ENCODE measurements at regions not wholly inside any gene's neighbourhood (a gene's known extent, or its start where the extent isn't known, plus 50 kb on each side); places are given as distances from the start of the nearest gene placed in this dataset.

- TF ChIP-seq JUNB (IDR thresholded peaks at IDR 0.05; ENCODE audit: unreplicated experiment) (no peak), CREB1 (CRISPR knock-in tag; IDR thresholded peaks at IDR 0.05; ENCODE audit: low read depth) (no peak)
- TF ChIP-seq, protein P1, sequence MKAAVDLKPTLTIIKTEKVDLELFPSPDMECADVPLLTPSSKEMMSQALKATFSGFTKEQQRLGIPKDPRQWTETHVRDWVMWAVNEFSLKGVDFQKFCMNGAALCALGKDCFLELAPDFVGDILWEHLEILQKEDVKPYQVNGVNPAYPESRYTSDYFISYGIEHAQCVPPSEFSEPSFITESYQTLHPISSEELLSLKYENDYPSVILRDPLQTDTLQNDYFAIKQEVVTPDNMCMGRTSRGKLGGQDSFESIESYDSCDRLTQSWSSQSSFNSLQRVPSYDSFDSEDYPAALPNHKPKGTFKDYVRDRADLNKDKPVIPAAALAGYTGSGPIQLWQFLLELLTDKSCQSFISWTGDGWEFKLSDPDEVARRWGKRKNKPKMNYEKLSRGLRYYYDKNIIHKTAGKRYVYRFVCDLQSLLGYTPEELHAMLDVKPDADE (IDR thresholded peaks at IDR 0.05) = no peak
Measured at GRCh38 chr20:57912227-57912582, 202.4 kb upstream of the PMEPA1 start (continued).

- Histone ChIP-seq H2AFZ (no peak overlapping the region), H4K20me1 (replicated peaks; ENCODE audit: insufficient read depth) (no peaks in the 10 kb centered on the region), H3K4me2 (no peak overlapping the region), H3K36me3 (ENCODE audit: insufficient read depth) (no peaks in the 10 kb centered on the region), H3K4me1 (ENCODE audit: insufficient read depth) (no peaks in the 10 kb centered on the region), H3K27me3 (ENCODE audit: insufficient read depth) (no peaks in the 10 kb centered on the region), H3F3A (replicated peaks; ENCODE audit: low read depth) (no peaks in the 10 kb centered on the region), H3K4me3 (no peak overlapping the region), H3K9me2 (ENCODE audit: insufficient read depth) (peaks cover 8% of the 10 kb centered on the region), H3K27ac (ENCODE audit: low read depth) (no peak overlapping the region), H3K79me2 (replicated peaks; ENCODE audit: insufficient read depth) (no peaks in the 10 kb centered on the region)
- ATAC-seq = no peak
- H3K4me1 Mint-ChIP-seq = no peaks in the 10 kb centered on the region
- H3K36me3 Mint-ChIP-seq (ENCODE audit: low read depth) = no peaks in the 10 kb centered on the region
- H3K4me3 Mint-ChIP-seq = no peak overlapping the region
- no peak overlapping the region for H3K27ac Mint-ChIP-seq
- H3K9me3 Mint-ChIP-seq = no peaks in the 10 kb centered on the region; the same call in 2 of the 3 replicates
- peaks cover 8% of the 10 kb centered on the region for H3K27me3 Mint-ChIP-seq (ENCODE audit: insufficient read depth, low read depth, poor library complexity)
- DNase-seq (ENCODE audit: low spot score) = no peak
- TF ChIP-seq, protein P2, sequence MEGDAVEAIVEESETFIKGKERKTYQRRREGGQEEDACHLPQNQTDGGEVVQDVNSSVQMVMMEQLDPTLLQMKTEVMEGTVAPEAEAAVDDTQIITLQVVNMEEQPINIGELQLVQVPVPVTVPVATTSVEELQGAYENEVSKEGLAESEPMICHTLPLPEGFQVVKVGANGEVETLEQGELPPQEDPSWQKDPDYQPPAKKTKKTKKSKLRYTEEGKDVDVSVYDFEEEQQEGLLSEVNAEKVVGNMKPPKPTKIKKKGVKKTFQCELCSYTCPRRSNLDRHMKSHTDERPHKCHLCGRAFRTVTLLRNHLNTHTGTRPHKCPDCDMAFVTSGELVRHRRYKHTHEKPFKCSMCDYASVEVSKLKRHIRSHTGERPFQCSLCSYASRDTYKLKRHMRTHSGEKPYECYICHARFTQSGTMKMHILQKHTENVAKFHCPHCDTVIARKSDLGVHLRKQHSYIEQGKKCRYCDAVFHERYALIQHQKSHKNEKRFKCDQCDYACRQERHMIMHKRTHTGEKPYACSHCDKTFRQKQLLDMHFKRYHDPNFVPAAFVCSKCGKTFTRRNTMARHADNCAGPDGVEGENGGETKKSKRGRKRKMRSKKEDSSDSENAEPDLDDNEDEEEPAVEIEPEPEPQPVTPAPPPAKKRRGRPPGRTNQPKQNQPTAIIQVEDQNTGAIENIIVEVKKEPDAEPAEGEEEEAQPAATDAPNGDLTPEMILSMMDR (conservative IDR thresholded peaks at IDR 0.05; ENCODE audit: low read depth in 2 of 2) = no peak
- TF ChIP-seq EZH2 (IDR thresholded peaks at IDR 0.05; ENCODE audit: low read depth, unreplicated experiment) (no peak), POLR2AphosphoS5 (IDR thresholded peaks at IDR 0.05; ENCODE audit: low read depth) (no peak), STAT1 (IDR thresholded peaks at IDR 0.05; ENCODE audit: unreplicated experiment) (no peak), EZH2phosphoT487 (IDR thresholded peaks at IDR 0.05; ENCODE audit: unreplicated experiment) (no peak), ZNF114 (CRISPR knock-in tag; IDR thresholded peaks at IDR 0.05) (no peak), ZNF331 (CRISPR knock-in tag; IDR thresholded peaks at IDR 0.05; ENCODE audit: low read depth) (no peak), NANOG (IDR thresholded peaks at IDR 0.05; ENCODE audit: borderline replicate concordance) (no peak), JUNB (IDR thresholded peaks at IDR 0.05; ENCODE audit: unreplicated experiment) (no peak), CREB1 (CRISPR knock-in tag; IDR thresholded peaks at IDR 0.05; ENCODE audit: low read depth) (no peak)
- TF ChIP-seq, protein P1 (IDR thresholded peaks at IDR 0.05) = no peak
- TF ChIP-seq, protein P3, sequence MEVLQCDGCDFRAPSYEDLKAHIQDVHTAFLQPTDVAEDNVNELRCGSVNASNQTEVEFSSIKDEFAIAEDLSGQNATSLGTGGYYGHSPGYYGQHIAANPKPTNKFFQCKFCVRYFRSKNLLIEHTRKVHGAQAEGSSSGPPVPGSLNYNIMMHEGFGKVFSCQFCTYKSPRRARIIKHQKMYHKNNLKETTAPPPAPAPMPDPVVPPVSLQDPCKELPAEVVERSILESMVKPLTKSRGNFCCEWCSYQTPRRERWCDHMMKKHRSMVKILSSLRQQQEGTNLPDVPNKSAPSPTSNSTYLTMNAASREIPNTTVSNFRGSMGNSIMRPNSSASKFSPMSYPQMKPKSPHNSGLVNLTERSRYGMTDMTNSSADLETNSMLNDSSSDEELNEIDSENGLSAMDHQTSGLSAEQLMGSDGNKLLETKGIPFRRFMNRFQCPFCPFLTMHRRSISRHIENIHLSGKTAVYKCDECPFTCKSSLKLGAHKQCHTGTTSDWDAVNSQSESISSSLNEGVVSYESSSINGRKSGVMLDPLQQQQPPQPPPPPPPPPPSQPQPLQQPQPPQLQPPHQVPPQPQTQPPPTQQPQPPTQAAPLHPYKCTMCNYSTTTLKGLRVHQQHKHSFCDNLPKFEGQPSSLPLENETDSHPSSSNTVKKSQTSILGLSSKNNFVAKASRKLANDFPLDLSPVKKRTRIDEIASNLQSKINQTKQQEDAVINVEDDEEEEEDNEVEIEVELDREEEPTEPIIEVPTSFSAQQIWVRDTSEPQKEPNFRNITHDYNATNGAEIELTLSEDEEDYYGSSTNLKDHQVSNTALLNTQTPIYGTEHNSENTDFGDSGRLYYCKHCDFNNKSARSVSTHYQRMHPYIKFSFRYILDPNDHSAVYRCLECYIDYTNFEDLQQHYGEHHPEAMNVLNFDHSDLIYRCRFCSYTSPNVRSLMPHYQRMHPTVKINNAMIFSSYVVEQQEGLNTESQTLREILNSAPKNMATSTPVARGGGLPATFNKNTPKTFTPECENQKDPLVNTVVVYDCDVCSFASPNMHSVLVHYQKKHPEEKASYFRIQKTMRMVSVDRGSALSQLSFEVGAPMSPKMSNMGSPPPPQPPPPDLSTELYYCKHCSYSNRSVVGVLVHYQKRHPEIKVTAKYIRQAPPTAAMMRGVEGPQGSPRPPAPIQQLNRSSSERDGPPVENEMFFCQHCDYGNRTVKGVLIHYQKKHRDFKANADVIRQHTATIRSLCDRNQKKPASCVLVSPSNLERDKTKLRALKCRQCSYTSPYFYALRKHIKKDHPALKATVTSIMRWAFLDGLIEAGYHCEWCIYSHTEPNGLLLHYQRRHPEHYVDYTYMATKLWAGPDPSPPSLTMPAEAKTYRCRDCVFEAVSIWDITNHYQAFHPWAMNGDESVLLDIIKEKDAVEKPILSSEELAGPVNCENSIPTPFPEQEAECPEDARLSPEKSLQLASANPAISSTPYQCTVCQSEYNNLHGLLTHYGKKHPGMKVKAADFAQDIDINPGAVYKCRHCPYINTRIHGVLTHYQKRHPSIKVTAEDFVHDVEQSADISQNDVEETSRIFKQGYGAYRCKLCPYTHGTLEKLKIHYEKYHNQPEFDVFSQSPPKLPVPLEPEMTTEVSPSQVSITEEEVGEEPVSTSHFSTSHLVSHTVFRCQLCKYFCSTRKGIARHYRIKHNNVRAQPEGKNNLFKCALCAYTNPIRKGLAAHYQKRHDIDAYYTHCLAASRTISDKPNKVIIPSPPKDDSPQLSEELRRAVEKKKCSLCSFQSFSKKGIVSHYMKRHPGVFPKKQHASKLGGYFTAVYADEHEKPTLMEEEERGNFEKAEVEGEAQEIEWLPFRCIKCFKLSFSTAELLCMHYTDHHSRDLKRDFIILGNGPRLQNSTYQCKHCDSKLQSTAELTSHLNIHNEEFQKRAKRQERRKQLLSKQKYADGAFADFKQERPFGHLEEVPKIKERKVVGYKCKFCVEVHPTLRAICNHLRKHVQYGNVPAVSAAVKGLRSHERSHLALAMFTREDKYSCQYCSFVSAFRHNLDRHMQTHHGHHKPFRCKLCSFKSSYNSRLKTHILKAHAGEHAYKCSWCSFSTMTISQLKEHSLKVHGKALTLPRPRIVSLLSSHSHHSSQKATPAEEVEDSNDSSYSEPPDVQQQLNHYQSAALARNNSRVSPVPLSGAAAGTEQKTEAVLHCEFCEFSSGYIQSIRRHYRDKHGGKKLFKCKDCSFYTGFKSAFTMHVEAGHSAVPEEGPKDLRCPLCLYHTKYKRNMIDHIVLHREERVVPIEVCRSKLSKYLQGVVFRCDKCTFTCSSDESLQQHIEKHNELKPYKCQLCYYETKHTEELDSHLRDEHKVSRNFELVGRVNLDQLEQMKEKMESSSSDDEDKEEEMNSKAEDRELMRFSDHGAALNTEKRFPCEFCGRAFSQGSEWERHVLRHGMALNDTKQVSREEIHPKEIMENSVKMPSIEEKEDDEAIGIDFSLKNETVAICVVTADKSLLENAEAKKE (CRISPR knock-in tag; IDR thresholded peaks at IDR 0.05) = no peak
Measured at GRCh38 chr20:57911512-57912226, 201.9 kb upstream of the PMEPA1 start.
